Subcutaneous abdominal adipose tissue (tissue), 5 donors: ENCODE measurements at regions not wholly inside any gene's neighbourhood (a gene's known extent, or its start where the extent isn't known, plus 50 kb on each side); places are given as distances from the start of the nearest gene placed in this dataset.
"Not testable (repeated sequence)": the region's sequence is repeated elsewhere in the genome, so short reads cannot be mapped to it uniquely, and the experiment has no call there.

Experiments used
- H3K27ac ChIP-seq: one replicate; pipeline ENCODE4 v1.7.0; 2013; ENCODE audit warnings: low read depth, mild to moderate bottlenecking, inconsistent platforms, low read length, moderate library complexity
- H3K27me3 ChIP-seq, 5 donors: one replicate each; pipeline ENCODE4 v1.7.0; 2013; ENCODE audit warnings: low read length in 5 of 5, inconsistent platforms in 1 of 5; ENCODE audit not compliant: control insufficient read depth in 5 of 5, insufficient read depth in 4 of 5
- H3K36me3 ChIP-seq, 5 donors: one replicate each; pipeline ENCODE4 v1.7.0; 2013; ENCODE audit warnings: low read length in 5 of 5; ENCODE audit not compliant: control insufficient read depth in 5 of 5, insufficient read depth in 5 of 5
- H3K4me1 ChIP-seq, 5 donors: one replicate each; pipeline ENCODE4 v1.7.0; 2013; ENCODE audit warnings: low read length in 5 of 5, mild to moderate bottlenecking in 3 of 5, moderate library complexity in 1 of 5; ENCODE audit not compliant: control insufficient read depth in 5 of 5, insufficient read depth in 5 of 5
- H3K4me3 ChIP-seq, 5 donors: one replicate each; pipeline ENCODE4 v1.7.0; 2013; ENCODE audit warnings: low read length in 5 of 5, low read depth in 1 of 5
- H3K9ac ChIP-seq, 5 donors: one replicate each; pipeline ENCODE4 v1.7.0; 2013; ENCODE audit warnings: low read length in 5 of 5, mild to moderate bottlenecking in 4 of 5, moderate library complexity in 3 of 5
- H3K9me3 ChIP-seq, 5 donors: one replicate each; pipeline ENCODE4 v1.7.0; 2013; ENCODE audit warnings: low read length in 5 of 5; ENCODE audit not compliant: control insufficient read depth in 5 of 5
- donor health status: healthy.
- donor health status: healthy.
- donor health status: healthy.
- donor health status: healthy.
- donor health status: healthy.

DNA sequence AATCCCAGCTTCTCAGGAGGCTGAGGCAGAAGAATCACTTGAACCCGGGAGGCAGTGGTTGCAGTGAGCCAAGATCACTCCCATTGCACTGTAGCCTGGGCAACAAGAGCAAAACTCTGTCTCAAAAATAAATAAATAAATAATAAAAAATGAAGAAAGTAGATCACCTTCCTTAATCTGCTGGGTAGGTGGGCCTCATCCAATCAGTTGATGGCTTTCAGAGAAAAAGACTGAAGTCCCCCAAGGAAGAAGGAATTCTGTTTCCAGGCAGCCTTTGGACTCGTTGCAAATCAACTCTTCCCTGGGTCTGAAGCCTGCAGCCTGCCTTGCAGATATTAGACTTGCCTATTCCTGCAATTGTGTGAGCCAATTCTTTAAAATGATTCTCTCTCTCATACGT, 136.5 kb downstream of the TFCP2L1 start:
- Histone ChIP-seq H3K27me3 (no peaks in the 10 kb centered on the region), H3K9ac (no peak overlapping the region), H3K9me3 (peaks cover 0 to 3% (median 0%) of the 10 kb centered on the region in 5 donors), H3K36me3 (no peaks in the 10 kb centered on the region), H3K4me3 (no peak overlapping the region), H3K4me1 (no peaks in the 10 kb centered on the region), H3K27ac (no peak overlapping the region)

DNA sequence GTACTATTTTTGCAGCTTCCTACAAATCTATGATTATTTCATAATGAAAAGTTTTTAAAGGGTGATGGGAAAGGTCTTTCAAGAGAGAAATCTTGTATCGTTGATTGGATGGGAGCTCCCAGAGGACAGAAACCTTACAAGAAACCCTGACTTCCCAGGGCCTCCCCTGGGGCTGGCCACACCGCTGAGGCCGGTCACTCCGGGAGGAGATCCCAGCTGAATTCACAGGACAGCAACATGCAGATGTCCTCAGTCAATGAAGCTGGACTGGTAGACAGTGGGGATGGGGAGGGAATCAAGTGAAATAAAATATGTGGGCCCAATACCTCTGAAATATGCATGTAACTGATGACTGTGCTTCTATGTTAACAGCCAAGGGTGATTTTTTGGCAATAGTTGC, 135.6 kb downstream of the TFCP2L1 start:
- Histone ChIP-seq H3K4me1 (no peaks in the 10 kb centered on the region), H3K36me3 (no peaks in the 10 kb centered on the region), H3K9me3 (peaks cover 0 to 3% (median 0%) of the 10 kb centered on the region in 5 donors), H3K27me3 (no peaks in the 10 kb centered on the region), H3K4me3 (no peak overlapping the region), H3K9ac (no peak overlapping the region), H3K27ac (no peak overlapping the region)

DNA sequence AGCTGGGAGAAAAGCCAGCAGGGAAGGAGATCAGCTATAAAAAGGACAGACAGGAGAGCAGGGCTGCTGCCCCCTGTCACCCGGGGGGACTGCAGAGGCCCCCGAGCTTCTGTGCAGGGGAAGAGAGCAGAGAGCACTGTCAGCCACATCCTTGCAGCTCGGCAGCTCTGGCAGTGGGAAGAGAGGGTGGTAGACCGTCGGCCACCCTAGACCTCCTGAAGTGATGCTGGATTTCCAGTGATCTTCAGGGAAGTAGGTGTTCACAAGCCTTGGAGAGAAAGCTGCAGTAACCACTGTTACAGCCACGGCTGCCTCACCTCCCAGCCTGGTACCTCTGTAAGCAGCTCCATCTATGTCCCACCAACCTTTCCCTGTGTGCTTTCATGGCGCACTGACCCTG, 134.9 kb downstream of the TFCP2L1 start:
- no peaks in the 10 kb centered on the region for H3K4me1 ChIP-seq
- H3K9ac ChIP-seq = no peak overlapping the region

DNA sequence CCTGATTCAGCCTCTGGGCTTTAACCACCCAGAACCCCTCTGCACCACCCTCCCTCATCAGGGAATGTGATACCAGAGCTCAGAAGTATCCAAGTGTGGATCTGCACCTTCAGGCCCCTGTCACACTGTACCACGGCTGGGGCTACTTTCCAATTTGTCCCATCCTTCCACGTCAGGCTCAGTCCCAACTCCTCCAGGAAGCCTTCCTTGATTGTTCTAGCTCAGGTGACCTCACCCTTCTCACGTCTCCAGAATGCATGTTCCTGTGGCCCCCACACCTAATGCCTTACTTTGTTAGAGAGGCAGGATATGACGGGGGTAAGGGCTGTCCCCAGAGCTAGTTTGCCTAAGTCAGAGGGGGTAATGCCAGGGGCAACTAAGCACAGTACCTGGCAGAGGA, 134.3 kb downstream of the TFCP2L1 start:
- no peak overlapping the region for H3K9ac ChIP-seq
- no peak overlapping the region for H3K27ac ChIP-seq
- H3K36me3 ChIP-seq = no peaks in the 10 kb centered on the region
- H3K27me3 ChIP-seq = no peaks in the 10 kb centered on the region
- no peaks in the 10 kb centered on the region for H3K9me3 ChIP-seq
- no peaks in the 10 kb centered on the region for H3K4me1 ChIP-seq
- no peak overlapping the region for H3K4me3 ChIP-seq

More for the DNA sequence above, 134.9 kb downstream of the TFCP2L1 start:
- no peaks in the 10 kb centered on the region for H3K36me3 ChIP-seq
- H3K27me3 ChIP-seq = no peaks in the 10 kb centered on the region
- no peak overlapping the region for H3K4me3 ChIP-seq
- no peak overlapping the region for H3K27ac ChIP-seq
- H3K9me3 ChIP-seq = peaks cover 0 to 3% (median 0%) of the 10 kb centered on the region in 5 donors

DNA sequence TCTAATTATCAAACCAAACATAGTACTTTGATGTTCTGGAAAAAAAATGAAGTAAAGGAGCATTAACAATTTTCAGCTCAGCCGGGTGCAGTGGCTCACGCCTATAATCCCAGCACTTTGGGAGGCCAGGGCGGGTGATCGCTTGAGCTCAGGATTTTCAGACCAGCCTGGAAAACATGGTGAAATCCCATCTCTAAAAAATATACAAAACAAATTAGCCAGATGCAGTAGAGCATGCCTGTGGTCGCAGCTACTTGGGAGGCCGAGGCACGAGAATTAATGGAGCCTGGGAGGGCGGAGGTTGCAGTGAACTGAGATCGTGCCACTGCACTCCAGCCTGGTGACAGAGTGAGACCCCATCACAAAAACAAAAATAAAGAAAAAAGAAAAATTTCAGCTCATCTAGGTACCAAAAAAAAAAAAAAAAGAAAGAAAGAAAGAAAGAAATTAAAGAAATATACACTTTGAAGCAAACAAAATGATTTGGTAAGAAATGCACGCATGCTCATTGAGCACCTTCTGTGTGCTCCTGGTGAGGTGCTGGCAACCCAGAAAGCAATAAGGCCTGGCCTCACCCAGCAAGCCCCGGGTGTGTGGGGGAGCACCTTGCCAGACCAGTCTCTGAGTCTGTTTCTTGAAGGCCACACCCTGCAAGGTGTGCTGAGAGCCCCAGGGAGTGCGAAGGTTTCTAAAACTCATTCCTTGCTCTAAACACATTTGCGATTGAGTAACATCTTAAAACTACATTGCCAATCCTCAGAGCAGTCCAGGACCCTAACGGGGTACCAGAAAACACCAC, 133.5 kb downstream of the TFCP2L1 start:
- H3K9me3 ChIP-seq = peaks cover 0 to 2% (median 0%) of the 10 kb centered on the region in 5 donors
- no peaks in the 10 kb centered on the region for H3K36me3 ChIP-seq
- no peak overlapping the region for H3K9ac ChIP-seq
- H3K4me3 ChIP-seq = no peak overlapping the region
- no peaks in the 10 kb centered on the region for H3K4me1 ChIP-seq
- no peak overlapping the region for H3K27ac ChIP-seq
- no peaks in the 10 kb centered on the region for H3K27me3 ChIP-seq

DNA sequence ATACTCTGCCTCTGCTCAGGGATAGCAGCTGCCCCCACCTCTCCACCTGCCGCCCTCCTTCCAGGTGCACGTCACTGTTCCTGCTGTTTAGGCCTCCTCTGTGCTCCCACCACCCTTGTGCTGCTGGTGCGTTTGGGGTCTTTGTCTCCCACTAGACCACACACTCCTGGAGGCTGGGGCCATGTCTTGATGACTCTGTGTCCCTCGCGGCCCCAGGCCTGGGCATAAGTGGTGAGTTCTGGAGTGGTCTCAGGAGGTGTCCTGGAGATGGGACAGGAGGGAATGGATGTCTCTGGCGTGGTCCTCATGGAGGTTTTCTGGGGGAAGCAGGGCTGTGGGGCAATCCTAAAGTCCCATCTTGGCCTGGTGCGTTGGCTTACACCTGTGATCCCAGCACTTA, 132.1 kb downstream of the TFCP2L1 start:
- Histone ChIP-seq H3K9me3 (peaks cover 3 to 14% (median 8%) of the 10 kb centered on the region in 5 donors), H3K36me3 (no peaks in the 10 kb centered on the region), H3K4me1 (no peaks in the 10 kb centered on the region), H3K9ac (no peak overlapping the region), H3K27ac (no peak overlapping the region), H3K4me3 (no peak overlapping the region), H3K27me3 (no peaks in the 10 kb centered on the region)

DNA sequence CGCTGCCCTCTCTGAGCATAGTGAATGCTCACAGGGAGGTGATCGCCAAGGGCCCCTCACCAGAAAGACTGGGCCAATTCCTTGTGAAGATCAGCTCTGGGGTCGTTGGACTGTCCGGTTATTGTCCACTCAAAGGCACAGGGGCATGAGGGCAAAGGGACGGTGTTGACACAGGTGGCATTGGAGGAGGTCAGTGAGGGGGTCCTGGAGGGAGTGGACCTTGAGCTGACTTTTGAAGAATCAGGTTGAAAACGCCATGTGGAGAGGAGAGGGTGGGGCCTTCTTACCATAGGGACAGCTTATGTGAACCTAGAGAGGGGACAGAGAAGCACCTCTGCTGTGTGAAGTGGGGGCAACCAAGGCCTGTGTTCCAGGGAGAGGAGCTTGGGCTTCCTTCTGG, 131.5 kb downstream of the TFCP2L1 start:
- Histone ChIP-seq H3K27me3 (no peaks in the 10 kb centered on the region), H3K36me3 (no peaks in the 10 kb centered on the region), H3K9me3 (peaks cover 3 to 20% (median 15%) of the 10 kb centered on the region in 5 donors), H3K4me1 (no peaks in the 10 kb centered on the region), H3K9ac (no peak overlapping the region), H3K27ac (no peak overlapping the region), H3K4me3 (no peak overlapping the region)

DNA sequence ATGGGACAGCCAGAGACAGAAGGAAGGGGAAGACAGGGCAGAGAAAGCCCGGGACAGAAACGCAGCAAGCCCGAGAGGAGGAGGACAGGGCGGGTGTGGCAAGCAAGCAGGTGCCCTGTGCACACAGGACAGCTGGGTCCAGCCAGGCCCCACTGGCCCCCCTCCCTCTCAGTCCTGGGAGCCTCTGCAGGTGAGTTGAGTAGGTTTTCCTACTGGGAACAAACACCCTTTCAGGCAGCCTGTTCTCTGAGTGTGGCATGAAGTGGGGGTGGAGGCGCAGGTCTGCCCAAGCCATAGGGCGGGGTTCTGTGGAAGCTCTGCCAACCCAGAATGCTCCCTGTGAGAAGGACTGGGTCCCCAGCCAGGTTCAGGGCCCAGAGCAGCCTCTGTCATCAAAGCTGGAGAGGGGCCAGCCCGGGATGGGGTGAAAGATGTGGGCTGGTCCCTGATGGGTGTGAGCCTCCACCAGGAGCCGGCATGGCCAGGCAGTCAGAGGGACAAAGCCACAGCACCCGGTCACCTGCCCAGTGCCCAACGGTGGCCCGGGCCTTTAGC, 129.4 kb downstream of the TFCP2L1 start:
- Histone ChIP-seq H3K9ac (no peak overlapping the region), H3K27ac (no peak overlapping the region), H3K27me3 (no peaks in the 10 kb centered on the region), H3K36me3 (no peaks in the 10 kb centered on the region), H3K9me3 (peaks cover 3 to 22% (median 15%) of the 10 kb centered on the region in 5 donors), H3K4me1 (no peaks in the 10 kb centered on the region), H3K4me3 (no peak overlapping the region)

DNA sequence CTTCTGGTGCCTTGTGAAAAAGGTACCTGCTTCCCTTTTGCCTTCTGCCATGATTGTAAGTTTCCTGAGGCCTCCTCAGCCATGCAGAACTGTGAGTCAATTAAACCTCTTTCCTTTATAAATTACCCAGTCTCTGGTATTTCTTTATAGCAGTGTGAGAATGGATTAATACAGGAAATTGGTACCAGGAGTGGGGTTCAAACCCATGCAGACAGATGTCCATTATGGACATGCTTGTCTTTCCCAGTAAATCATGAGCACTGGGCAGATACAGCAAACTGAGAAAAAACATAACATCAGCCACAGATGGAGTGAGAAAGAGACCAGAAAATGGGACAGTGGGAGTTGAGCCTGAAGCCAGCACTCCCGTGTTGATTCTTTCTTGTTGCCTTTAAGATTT, 127.5 kb downstream of the TFCP2L1 start:
- not testable (repeated sequence) for H3K27ac ChIP-seq, H3K27me3 ChIP-seq, H3K36me3 ChIP-seq, H3K4me3 ChIP-seq, H3K9ac ChIP-seq, H3K4me1 ChIP-seq
- peaks cover 3 to 22% (median 15%) of the 10 kb centered on the region in 5 donors for H3K9me3 ChIP-seq

DNA sequence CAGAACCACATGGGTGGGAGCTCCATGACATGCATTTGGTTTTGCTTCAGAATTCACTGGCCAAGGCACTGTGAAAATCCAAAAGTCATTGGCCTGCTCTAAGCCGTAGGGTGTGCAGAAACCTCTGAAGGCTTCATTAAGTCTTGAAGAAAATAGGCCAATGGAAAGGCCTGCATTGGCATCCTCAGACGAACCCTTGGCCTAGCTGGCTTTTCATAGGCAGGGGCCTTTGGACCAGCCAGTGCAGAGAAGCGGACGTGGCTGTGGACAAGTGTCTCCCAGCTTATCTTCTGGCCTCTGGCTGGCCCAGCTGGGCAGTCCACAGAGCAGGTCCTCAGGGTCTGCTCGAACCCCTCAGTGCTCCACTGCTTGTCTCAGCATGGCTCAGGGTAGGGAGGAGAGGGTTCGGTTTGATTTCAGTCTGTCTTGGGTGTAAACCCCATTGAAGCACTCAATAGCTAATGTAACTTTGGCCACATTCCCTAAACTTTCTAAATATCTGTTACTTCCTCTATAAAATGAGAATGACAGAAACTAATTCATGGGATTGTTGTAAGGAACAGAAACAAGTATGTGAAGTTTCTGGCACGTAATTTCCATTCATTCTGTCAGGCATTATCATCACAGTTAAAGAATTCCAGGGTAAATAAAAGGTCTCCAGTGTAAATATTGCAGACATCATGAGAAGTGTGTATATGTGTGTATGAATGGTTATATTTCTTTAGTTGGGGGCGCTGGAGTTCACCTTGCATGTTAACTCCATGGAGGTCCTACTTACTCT, 125.5 kb downstream of the TFCP2L1 start:
- Histone ChIP-seq H3K4me3 (no peak overlapping the region), H3K9ac (no peak overlapping the region), H3K27me3 (no peaks in the 10 kb centered on the region), H3K4me1 (no peaks in the 10 kb centered on the region), H3K9me3 (peaks cover 3 to 34% (median 20%) of the 10 kb centered on the region in 5 donors), H3K36me3 (no peaks in the 10 kb centered on the region), H3K27ac (no peak overlapping the region)
